Prostate gland (tissue), 2 donors: ENCODE measurements at regions not wholly inside any gene's neighbourhood (a gene's known extent, or its start where the extent isn't known, plus 50 kb on each side); places are given as distances from the start of the nearest gene placed in this dataset.

Experiments used
- POLR2A ChIP-seq: fragments of 450-650 bp; IDR thresholded peaks from one replicate; pipeline ENCODE4 v1.6.1; 2016; ENCODE audit warnings: antibody characterized with exemption, mild to moderate bottlenecking
- POLR2AphosphoS5 ChIP-seq: sonication (generic); formaldehyde crosslinking; IDR thresholded peaks from one replicate; pipeline ENCODE4 v1.6.1; 2017; ENCODE audit warnings: antibody characterized with exemption
- TF ChIP-seq, protein P1 (sequence below), 4 experiments: fragments of 200-600 bp in 2 of 4; fragments of 450-650 bp in 2 of 4; sonication (generic) in 2 of 4; IDR thresholded peaks; 1 replicate in 3 of 4; 2 replicates in 1 of 4; pipeline ENCODE4 v1.5.1; 2016 to 2019; ENCODE audit warnings: antibody characterized with exemption in 4 of 4, mild to moderate bottlenecking in 2 of 4, moderate library complexity in 2 of 4

- TF ChIP-seq, protein P1, sequence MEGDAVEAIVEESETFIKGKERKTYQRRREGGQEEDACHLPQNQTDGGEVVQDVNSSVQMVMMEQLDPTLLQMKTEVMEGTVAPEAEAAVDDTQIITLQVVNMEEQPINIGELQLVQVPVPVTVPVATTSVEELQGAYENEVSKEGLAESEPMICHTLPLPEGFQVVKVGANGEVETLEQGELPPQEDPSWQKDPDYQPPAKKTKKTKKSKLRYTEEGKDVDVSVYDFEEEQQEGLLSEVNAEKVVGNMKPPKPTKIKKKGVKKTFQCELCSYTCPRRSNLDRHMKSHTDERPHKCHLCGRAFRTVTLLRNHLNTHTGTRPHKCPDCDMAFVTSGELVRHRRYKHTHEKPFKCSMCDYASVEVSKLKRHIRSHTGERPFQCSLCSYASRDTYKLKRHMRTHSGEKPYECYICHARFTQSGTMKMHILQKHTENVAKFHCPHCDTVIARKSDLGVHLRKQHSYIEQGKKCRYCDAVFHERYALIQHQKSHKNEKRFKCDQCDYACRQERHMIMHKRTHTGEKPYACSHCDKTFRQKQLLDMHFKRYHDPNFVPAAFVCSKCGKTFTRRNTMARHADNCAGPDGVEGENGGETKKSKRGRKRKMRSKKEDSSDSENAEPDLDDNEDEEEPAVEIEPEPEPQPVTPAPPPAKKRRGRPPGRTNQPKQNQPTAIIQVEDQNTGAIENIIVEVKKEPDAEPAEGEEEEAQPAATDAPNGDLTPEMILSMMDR (IDR thresholded peaks at IDR 0.05), result no peak
- no peak for TF ChIP-seq POLR2A
- TF ChIP-seq POLR2AphosphoS5, result no peak
Observed at GRCh38 chr3:175977968-175978752, 1119.0 kb downstream of the NAALADL2 start.
